ENCODE measurements at regions not wholly inside any gene's neighbourhood (a gene's known extent, or its start where the extent isn't known, plus 50 kb on each side); places are given as distances from the start of the nearest gene placed in this dataset.
"Not testable (repeated sequence)": the region's sequence is repeated elsewhere in the genome, so short reads cannot be mapped to it uniquely, and the experiment has no call there.

- intact Hi-C loops (cut with DNase I; ENCODE audit: low total_unique reads) = no loop called here
- no peak for DNase-seq (ENCODE audit: low spot score in 2 of 2)
- no peaks in the 10 kb centered on the region for H3K4me1 ChIP-seq
- no peaks in the 10 kb centered on the region for H3K9me3 ChIP-seq
- H3K4me3 ChIP-seq = no peak overlapping the region
- no peaks in the 10 kb centered on the region for H3K36me3 ChIP-seq
- no peak overlapping the region for H3K27ac ChIP-seq
- no peaks in the 10 kb centered on the region for H3K27me3 ChIP-seq
- TF ChIP-seq POLR2AphosphoS5 (IDR thresholded peaks at IDR 0.05) (no peak), POLR2A (IDR thresholded peaks at IDR 0.05) (no peak), CTCF (IDR thresholded peaks at IDR 0.05) (no peak)
Observed at GRCh38 chr2:60216452-60216995, 336.9 kb downstream of the BCL11A start.

GRCh38 chr2:60215386-60215901 is 338.0 kb downstream of the BCL11A start:
- TF ChIP-seq POLR2AphosphoS5 (IDR thresholded peaks at IDR 0.05) (no peak), CTCF (IDR thresholded peaks at IDR 0.05) (no peak), POLR2A (IDR thresholded peaks at IDR 0.05) (no peak)
- Histone ChIP-seq H3K27me3 (no peaks in the 10 kb centered on the region), H3K27ac (peak overlapping the region in 1 of 2 donors; percentile 31), H3K4me3 (no peak overlapping the region), H3K36me3 (no peaks in the 10 kb centered on the region), H3K9me3 (no peaks in the 10 kb centered on the region), H3K4me1 (no peaks in the 10 kb centered on the region)
- intact Hi-C loops (cut with DNase I; ENCODE audit: low total_unique reads) = no loop called here
- no peak for DNase-seq (ENCODE audit: low spot score in 2 of 2)

- TF ChIP-seq POLR2AphosphoS5 (IDR thresholded peaks at IDR 0.05) (no peak), POLR2A (IDR thresholded peaks at IDR 0.05) (no peak), CTCF (IDR thresholded peaks at IDR 0.05) (no peak)
- Histone ChIP-seq H3K9me3 (no peaks in the 10 kb centered on the region), H3K36me3 (no peaks in the 10 kb centered on the region), H3K27ac (no peak overlapping the region), H3K4me3 (no peak overlapping the region), H3K27me3 (no peaks in the 10 kb centered on the region), H3K4me1 (no peaks in the 10 kb centered on the region)
- DNase-seq (ENCODE audit: low spot score in 2 of 2) = no peak
- intact Hi-C loops (cut with DNase I; ENCODE audit: low total_unique reads) = no loop called here
Observed at GRCh38 chr2:60214626-60214875, 338.9 kb downstream of the BCL11A start.

- intact Hi-C loops (cut with DNase I; ENCODE audit: low total_unique reads) = no loop called here
- Histone ChIP-seq H3K36me3 (no peaks in the 10 kb centered on the region), H3K9me3 (no peaks in the 10 kb centered on the region), H3K27me3 (no peaks in the 10 kb centered on the region), H3K4me3 (no peak overlapping the region), H3K27ac (no peak overlapping the region), H3K4me1 (no peaks in the 10 kb centered on the region)
- TF ChIP-seq CTCF (IDR thresholded peaks at IDR 0.05) (no peak), POLR2AphosphoS5 (IDR thresholded peaks at IDR 0.05) (peak in 1 of 3 donors; percentile 10), POLR2A (IDR thresholded peaks at IDR 0.05) (no peak)
- peak in 1 of 2 donors; percentile 28 for DNase-seq (ENCODE audit: low spot score in 2 of 2)
Observed at GRCh38 chr2:60213865-60214625, 339.4 kb downstream of the BCL11A start.

- no peak for TF ChIP-seq POLR2AphosphoS5 (IDR thresholded peaks at IDR 0.05)
- TF ChIP-seq POLR2A (IDR thresholded peaks at IDR 0.05) = no peak
- TF ChIP-seq CTCF (IDR thresholded peaks at IDR 0.05) = no peak
- Histone ChIP-seq H3K27me3 (no peaks in the 10 kb centered on the region), H3K36me3 (no peaks in the 10 kb centered on the region), H3K4me1 (no peaks in the 10 kb centered on the region), H3K4me3 (no peak overlapping the region), H3K27ac (no peak overlapping the region), H3K9me3 (no peaks in the 10 kb centered on the region)
- no peak for DNase-seq (ENCODE audit: low spot score in 2 of 2)
- intact Hi-C loops (cut with DNase I; ENCODE audit: low total_unique reads) = no loop called here
Observed at GRCh38 chr2:60212181-60212945, 341.1 kb downstream of the BCL11A start.

- intact Hi-C loops (cut with DNase I; ENCODE audit: low total_unique reads); H3K4me3 ChIP-seq; H3K4me1 ChIP-seq; H3K36me3 ChIP-seq; H3K9me3 ChIP-seq; DNase-seq (ENCODE audit: low spot score in 2 of 2); H3K27ac ChIP-seq; H3K27me3 ChIP-seq: not testable (repeated sequence)
Observed at GRCh38 chr2:60189006-60189405, 364.4 kb downstream of the BCL11A start.
